Activated CD8-positive, alpha-beta memory T cell treated with anti-CD3 and anti-CD28 coated beads, Interleukin-2, amount 50 U/mL, for 24 hours (primary cell): ENCODE measurements at regions not wholly inside any gene's neighbourhood (a gene's known extent, or its start where the extent isn't known, plus 50 kb on each side); places are given as distances from the start of the nearest gene placed in this dataset.

Source experiments
- DNase-seq: peaks from one replicate; pipeline ENCODE4 v3.0.0-alpha.2; 2020; ENCODE audit errors: extremely low read depth

GRCh38 chr13:40167327-40167726 lies 499.1 kb downstream of the FOXO1 start:
- no peak for DNase-seq

- DNase-seq, result no peak
Observed at GRCh38 chr13:40168425-40169166, 497.8 kb downstream of the FOXO1 start.

DNA sequence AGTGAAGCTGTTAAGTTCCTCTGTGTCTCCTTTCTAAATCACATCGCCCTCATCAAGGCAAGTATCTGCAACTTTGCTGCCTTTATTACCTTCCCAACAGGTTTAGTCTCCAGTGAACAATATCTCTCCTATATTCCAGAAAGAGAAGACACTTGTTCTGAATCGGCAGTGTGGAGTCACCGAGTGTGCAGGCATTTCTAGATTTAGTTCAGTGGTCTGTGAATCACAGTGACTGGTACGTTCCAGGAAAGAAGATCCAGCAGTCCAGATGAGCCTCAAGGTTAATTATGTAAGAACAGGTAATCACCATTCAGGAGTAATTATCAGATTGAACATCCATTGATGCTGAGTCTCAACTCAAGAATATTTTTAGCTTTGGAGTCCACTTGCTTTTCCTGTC lies 497.0 kb downstream of the FOXO1 start:
- DNase-seq, result no peak

- no peak for DNase-seq
Observed at GRCh38 chr13:40170091-40170490, 496.4 kb downstream of the FOXO1 start.

GRCh38 chr13:40170982-40171381 lies 495.5 kb downstream of the FOXO1 start:
- DNase-seq, result no peak

- DNase-seq, result no peak
Observed at GRCh38 chr13:40171566-40171965, 494.9 kb downstream of the FOXO1 start.

GRCh38 chr13:40172149-40172591 lies 494.3 kb downstream of the FOXO1 start:
- DNase-seq, result no peak

GRCh38 chr13:40172878-40173277 lies 493.6 kb downstream of the FOXO1 start:
- DNase-seq, result no peak

DNA sequence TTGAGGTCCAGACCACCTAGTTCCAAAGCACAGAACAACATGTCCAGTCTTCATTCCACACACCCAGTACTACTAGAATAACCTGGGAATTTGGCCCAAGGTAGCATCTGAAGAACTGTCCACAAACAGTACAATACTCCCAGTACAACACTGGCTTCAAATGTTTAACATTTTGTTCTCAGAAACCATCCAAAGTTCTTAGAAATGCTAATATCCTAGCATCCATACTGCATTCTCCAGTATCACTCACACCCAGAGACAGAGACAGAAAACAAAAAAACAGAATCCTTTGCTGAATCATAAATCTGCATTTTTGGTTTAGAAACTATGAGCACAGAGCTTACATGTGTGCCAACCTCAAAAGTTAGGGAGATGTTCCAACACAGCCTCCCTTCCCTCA lies 490.8 kb downstream of the FOXO1 start:
- no peak for DNase-seq

DNA sequence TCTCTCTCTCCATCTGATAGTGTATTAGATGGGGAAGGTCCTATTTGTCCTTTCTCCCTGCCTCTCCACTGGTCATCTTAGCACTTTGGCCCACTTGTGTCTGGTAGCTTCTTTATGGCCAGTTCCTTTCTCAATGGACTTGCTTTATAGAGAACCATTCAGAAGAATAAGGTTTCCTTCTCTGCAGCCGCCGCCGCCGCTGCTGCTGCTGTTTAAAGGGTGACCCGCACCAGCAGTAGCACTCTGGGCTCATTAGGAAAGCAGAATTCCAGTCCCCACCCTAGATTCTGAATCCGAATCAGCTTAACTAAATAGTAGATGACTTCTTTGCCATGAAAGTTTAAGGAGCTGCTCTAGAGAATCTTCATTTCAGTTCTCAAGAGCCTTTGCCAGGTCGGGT lies 490.2 kb downstream of the FOXO1 start:
- DNase-seq, result no peak

- DNase-seq, result no peak
Observed at GRCh38 chr13:40178130-40178529, 488.3 kb downstream of the FOXO1 start.

DNA sequence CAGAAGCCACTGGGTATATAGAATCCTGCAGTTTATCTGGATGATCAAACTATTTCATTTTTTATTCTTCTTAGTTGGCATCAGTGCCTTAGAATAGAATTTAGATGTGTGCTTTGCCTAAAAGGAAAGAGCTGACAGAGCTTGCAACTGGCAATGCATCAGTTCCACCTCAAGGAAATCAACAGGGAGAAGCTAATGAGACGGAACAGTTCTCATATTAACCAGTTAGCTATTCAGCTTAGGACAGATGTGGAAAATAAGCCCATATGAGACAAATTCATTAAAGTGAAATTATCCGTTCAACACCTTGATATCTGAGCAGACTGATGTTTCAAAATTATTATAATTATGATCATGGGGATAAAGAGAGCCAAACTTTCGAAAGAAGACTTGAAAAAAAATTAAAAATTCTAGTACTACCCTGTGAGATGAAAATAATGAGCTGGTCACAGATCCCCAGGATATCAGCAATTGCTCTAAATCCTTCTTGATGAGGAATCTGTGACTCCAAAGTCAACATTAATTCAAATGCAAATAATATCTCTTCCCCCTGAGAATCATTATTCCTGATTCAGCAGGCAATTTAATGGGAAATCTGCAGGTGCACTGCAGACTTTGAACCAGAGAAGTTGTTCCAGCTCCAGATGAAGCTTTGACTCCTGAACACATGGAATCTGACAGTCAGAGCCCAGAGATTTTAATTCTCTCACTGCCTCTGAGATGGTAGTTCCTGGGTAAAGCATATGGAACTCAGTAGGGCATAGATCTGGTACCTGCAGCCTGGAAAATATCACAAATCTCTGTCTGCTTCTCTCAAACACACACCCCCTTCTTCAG lies 486.8 kb downstream of the FOXO1 start:
- no peak for DNase-seq

GRCh38 chr13:40180776-40181175 lies 485.7 kb downstream of the FOXO1 start:
- no peak for DNase-seq

- no peak for DNase-seq
Observed at GRCh38 chr13:40181203-40181845, 485.1 kb downstream of the FOXO1 start.

DNA sequence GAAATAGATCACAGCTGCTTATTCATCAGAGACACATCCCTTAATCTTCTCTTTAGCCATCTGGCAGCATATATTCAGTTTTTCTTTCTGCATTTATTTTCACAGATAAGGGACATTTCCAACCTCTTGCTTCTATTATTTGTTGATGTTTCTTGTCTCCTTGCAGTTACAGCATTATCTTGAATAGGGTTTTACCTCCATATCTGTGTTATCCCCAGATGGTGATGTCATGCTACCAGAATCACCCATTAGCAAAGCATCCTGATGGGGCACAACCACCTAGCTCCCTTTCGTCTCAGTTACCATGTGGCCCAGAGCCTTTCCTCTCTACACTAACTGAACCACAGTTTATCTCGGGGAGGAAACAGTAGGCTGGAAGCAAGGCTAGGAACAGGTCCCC lies 483.9 kb downstream of the FOXO1 start:
- DNase-seq, result no peak

GRCh38 chr13:40185414-40185813 lies 481.0 kb downstream of the FOXO1 start:
- DNase-seq, result no peak

GRCh38 chr13:40186041-40186440 lies 480.4 kb downstream of the FOXO1 start:
- DNase-seq, result no peak

DNA sequence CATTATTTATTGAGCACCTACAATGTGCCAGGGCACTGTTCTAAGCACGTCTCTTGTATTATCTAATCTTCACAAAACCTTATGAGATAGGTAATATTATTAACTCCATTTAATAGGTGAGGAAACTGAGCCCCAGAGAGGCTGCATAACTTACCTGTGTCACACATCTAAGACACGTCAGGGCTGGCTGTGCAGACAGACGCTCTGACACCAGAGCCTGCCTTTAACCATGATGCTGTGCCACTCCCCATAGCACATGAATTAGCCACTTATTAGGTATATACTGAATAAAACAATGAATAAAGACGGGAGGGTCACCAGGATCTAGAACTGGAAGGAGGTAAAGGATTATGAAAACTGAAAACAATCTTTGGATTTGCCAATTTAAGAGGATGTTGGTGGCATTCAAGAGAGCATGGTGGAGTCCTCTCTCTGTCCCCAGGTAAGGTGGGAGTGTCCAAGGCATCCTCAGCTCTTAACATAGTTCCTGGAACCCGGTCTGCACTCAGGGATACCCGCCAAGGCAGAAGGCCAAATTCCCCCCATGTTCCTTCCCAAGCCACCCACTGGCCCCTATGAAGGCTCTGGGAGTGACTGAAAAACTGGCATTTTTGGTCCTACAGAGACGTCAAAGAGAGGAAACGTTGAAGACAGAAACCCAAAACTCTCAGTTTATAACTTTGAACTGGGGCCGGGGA lies 479.7 kb downstream of the FOXO1 start:
- no peak for DNase-seq

DNA sequence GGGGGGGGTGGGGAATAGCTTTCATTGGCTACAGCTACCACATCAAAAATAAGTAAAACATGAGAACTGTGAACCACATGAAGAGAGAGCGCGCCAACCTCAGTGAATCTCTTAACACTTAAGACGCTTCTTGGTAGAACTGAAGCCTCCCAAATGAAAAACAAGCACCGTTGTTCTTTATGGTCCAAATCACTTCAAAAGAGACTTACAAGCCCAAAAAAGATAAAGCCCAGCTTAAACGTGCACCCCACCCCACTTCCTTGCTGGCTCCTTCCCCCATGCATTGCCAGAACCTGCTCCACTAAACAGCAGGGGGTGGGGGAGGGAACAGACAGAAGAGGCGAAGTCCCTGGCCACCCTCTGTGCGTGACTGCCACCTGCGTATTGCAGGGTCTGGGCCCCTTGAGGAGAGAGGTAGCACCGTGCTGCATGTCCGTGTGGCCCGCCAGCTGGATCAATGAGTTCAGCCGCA lies 479.1 kb downstream of the FOXO1 start:
- no peak for DNase-seq

GRCh38 chr13:40187841-40188591 lies 478.4 kb downstream of the FOXO1 start:
- no peak for DNase-seq

GRCh38 chr13:40189426-40189825 lies 477.0 kb downstream of the FOXO1 start:
- no peak for DNase-seq
